HG02884 (cell line): ENCODE measurements at regions not wholly inside any gene's neighbourhood (a gene's known extent, or its start where the extent isn't known, plus 50 kb on each side); places are given as distances from the start of the nearest gene placed in this dataset.
"Not testable (repeated sequence)": the region's sequence is repeated elsewhere in the genome, so short reads cannot be mapped to it uniquely, and the experiment has no call there.

ENCODE experiments used
- ATAC-seq: cut with Tn5 transposase; IDR thresholded peaks from one replicate; pipeline ENCODE4 v1.9.1; 2021; ENCODE audit warnings: mild to moderate bottlenecking, moderate library complexity; ENCODE audit not compliant: unreplicated experiment

DNA sequence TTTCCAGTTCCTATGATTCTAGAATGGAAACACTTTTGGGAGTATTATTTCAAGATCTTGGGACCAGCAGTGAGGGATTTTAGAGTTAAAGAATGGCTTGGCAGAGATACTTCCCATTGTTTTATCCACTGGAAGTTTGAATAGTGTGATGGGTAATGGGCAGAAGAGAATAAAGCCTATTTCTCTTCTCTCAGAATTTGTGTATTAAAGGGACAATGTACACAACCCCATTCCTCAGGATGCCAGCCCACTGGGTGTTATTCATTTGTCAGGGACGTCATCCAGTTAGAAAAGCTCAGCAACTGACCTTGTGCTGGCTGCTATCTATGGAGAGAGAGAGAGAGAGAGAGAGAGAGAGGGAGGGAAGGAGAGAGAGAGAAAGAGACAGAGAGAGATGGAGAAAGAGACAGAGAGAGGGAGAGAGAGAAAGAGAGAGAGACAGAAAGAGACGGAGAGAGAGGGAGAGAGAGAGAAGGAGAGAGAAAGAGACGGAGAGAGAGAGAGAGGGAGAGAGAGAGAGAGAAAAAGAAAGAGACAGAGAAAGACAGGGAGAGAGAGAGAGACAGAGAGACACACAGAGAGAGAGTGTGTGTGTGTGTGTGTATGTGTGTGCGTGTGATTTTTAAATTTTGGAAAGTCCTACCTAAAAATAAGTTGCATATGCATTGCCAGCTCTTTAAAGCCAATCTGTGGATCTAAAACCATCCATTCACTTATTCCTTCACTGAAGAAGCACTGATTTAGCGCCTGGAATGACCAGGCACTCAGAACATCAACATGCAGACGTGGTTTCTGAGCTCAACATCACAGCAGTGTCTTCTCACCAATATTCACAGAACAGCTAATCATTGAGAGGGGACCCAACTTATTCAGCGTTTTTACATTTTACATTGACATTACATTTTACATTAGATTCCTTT lies 388.8 kb downstream of the THBS2 start:
- ATAC-seq: no peak

DNA sequence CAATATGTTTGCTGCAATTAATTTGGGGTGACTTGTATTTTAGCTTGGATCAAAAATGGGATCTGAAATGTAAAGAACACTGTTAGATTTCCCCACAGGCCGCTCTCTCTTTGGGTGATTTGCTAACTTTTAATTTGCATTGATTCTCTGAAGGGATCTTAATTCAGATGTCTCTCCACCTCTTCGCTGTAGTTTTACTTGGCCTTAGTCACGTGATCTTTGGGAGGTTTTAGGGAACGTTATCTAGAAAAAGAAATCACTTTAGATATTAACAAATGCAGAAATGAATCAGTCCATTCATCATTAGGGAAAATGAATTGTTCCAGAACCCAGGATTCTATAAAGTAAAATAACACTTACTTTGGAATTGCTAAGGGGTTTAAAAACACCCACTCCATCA lies 390.2 kb downstream of the THBS2 start:
- no peak for ATAC-seq

DNA sequence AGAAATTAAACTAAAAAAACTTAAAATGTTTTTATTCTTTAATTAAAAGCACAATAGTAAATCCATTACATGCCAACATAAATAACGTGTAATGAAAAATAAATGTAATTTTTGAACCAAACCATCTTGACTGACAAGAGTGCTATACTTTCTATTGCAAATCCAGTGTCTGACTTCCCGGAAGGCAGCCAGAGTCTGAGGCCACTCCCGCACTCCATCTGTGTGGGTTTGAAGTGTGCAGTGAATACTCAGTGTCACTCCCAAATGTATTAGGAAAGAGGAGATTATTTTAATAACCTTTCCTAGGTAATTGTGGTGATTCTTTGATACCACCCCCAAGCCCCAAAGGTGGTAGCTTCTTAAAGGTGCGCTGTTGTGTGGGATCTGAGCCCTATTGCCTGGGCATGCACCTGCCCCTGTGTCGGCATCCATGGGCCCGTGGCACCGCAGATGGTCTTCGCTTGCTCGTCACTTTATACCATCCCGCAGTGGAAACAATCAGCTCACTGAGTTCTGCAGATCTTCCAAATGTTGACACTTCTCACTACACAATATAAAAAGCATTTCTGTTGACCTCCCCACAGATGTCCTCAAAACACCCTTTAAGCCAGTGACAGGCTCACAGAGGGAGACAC lies 391.2 kb downstream of the THBS2 start:
- ATAC-seq: no peak

DNA sequence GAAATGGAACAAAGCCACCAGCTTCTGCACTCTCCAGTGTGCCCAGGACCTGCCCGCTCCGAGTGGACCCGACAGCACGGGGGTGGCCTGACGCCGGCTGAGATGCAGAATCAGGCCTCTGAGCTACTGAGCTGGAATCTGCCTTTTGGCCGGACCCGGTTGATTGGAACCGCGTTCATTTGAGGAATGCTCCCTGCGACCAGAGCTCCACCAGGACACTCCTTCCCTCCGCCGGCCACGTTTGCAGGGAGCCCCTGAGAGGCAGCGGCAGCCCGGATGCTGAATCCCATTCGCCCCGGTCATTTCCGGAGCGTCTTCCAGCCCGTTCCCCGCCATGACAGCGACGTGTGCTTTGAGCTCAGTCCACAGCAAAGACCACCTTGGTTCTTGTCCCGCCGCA lies 392.7 kb downstream of the THBS2 start:
- ATAC-seq: no peak

DNA sequence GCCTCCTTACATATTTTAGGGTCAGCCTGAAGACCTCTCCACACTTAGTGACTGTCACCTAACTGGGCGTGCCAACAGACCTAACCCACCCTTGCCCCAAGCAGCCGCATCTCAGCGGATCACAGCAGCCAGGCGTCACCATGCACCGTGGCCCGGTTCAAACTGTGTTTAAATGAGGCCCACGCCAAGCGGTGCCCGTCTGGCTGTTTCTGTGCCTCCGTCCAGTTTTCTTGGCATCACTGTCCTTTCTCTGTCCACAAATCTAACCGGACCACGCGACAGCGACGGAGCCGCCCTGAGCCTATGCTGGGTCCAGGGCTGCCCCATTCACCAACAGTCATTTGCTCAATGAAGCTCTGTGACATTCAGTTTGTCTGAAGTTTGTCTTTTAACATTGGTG lies 393.3 kb downstream of the THBS2 start:
- ATAC-seq: no peak

DNA sequence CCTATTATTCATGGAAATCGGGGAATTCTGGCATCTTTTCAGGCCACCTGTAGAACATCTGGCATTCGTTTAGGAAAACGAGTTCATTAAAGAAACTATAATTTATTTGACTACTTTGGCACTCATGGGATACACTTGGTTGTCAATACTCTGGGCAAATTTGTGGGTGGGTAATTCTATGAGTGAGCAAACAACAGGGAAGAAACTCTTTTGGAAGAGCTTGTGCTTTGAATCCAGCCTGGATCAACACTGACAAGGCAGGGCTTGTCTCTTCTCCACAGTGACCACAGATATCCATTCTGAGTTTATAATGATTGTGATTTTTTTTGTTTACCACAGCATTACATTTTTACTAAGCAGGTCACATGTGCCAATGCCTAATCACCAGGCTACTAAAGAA lies 394.7 kb downstream of the THBS2 start:
- no peak for ATAC-seq

DNA sequence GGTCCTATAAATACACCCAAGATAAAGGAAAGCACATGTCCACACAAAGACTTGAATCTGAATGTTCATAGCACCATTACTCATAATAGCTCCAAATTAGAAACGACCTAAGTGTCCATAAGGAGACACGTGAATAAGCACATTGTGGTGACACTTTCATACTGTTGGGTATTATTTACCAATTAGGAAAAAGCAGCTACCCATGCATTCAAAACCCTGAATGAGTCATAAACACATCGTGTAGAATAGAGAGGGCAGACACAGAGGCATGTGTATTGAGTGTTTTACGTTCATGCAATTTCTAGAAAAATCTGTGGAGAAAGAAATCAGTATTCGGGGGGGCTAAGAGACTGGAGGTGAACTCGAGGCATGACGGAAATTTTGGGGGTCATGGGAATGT lies 396.7 kb downstream of the THBS2 start:
- ATAC-seq: no peak

DNA sequence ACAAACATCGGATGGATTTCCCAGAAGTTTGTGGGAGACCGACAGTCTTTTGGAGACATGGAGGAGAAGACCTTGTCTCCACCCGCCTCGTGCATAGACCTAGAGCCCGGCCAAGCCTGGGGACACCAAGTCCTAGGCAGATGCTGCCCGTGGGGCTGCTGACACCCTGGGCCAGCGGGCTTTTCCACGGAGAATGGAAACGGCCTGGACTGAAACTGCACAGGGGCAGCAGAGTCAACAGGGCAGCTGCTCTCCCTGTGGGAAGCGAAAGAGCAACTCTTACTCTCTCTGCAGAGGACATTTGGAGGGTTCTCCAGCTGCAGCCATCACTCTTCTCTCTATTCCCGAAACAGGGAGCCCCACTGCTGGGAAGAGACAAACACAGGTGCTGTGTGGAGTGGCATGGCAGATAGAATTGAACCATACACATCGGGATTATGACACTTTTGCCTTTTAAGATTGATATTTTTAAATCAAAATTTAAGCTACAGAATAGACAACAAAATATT lies 401.2 kb downstream of the THBS2 start:
- ATAC-seq: no peak

DNA sequence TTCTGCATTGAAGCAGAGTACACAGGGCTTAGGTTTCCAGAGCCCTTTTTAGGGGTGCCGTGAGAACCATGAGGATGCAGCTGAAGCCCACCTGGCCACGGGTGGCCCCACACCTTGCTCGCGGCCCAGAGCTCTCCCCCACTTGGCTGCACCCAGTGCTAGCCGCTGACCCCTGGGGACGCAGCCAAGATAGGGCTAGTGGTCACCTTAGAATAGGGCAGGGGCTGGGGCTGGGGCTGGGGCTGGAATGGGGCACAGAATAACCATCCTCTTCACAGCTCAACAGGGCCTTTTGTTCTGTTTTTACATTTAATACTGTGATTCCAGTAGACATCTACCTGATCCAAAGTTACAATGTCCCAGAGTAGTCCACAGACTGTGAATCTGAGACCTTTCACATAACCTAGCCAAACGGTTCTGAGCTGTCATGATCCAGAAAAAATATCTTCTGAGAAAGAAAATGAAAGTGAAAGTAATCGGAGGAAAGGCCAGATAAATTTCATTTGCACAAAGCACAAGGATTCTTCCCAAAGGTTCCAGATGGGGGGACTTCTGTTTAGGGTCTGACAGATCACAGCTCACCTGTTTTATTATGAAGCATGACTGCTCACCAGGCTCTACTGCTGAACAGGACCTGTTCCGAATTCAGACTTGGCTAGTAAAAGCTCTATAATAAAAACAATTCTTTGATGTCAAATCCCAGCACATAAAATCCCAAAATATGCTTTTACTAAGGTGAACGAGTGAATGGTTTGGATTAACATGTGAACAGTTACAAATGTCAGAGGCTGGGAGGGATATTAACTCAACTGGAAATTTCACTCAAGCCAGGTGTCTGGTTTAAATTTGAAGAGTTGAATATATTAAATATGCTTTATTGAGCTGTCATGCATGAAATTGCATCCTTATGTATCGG lies 401.9 kb downstream of the THBS2 start:
- ATAC-seq: no peak

DNA sequence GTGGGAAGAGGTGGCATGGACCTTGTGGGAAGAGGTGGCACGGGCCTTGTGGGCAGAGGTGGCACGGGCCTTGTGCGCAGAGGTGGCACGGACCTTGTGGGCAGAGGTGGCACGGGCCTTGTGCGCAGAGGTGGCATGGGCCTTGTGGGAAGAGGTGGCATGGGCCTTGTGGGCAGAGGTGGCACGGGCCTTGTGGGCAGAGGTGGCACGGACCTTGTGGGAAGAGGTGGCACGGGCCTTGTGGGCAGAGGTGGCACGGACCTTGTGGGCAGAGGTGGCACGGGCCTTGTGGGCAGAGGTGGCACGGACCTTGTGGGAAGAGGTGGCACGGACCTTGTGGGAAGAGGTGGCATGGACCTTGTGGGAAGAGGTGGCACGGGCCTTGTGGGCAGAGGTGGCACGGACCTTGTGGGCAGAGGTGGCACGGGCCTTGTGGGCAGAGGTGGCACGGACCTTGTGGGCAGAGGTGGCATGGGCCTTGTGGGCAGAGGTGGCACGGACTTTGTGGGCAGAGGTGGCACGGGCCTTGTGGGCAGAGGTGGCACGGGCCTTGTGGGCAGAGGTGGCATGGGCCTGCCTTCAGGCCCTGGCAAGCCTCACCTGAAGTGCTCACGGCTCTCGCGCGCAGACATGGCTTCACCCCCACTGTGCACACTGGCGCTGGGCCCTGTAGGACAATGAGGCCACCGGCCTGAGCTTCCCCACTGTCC lies 403.5 kb downstream of the THBS2 start:
- ATAC-seq: not testable (repeated sequence)

DNA sequence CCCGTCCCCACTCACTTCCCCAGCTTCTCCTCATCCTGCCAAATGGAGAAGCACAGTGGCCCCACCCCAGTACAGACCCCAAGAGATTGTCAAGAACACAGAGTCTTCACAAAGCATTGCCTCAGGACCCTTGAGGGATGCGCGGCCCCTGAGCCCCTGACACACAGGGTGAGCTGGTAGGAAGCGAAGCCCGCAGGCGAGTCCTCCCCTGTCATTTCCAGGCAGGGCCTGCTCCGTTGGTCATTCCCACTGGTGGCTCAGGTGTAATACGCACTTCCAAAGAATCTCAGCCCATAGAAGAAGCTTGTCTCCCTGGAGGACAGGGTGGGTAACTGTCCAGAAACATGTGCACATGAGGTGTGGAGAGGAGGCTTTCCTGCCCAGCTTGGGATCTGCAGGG lies 404.2 kb downstream of the THBS2 start:
- no peak for ATAC-seq

DNA sequence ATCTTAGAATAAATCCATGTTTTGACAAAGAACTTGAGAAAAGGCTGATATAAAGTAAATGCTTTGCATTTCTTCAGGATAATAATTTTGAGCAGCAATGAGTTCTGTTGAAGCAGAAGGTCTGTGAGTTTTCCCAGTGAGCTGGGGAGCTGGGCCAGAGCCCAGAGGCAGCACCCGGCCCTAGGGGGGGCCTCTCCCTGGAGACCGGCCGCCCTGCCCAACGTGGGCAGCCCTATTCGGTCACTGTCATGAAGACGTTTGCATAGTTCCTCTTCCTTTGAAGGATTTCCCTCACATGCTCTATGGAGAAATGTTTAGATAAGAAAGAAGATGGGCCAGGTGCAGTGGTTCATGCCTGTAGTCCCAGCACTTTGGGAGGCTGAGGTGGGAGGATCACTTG lies 404.8 kb downstream of the THBS2 start:
- no peak for ATAC-seq

DNA sequence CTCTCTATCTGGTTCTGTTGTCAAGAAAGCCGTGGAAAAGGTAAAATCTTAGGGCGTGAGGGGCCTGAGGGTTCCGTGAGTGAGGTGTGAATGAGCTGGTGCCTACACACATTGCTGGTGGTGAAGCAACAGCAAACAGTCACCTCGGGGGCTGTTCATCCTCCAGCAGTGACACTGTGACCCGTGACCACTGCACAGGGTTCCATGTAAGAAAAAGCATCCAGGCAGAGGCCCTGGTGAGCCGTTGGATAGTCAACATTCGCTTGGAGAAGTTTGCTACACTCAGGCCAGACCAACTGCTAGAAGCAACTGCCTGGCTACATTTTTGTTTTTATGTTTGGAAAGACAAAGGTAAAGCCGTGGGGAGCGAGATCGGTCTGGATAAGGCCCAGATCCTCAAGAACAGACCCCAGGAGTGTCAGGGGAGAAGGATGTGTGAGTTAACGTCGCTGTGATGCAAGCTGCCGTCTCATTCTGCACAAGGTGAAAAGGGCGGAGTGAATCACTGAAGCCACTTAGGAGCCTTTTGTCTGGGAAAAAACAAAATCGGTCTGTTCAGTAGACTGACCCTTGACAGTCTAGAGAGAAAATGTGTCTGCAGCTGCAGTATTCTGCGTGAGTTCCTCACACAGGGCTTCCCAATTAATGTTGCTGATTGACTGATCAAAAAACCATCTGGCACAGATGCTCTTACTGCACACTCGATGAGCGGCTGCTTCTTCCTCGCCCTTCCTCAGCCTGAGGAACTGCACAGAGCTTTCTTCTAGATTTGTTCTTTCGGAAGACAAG lies 404.0 kb downstream of the SMOC2 start:
- no peak for ATAC-seq

DNA sequence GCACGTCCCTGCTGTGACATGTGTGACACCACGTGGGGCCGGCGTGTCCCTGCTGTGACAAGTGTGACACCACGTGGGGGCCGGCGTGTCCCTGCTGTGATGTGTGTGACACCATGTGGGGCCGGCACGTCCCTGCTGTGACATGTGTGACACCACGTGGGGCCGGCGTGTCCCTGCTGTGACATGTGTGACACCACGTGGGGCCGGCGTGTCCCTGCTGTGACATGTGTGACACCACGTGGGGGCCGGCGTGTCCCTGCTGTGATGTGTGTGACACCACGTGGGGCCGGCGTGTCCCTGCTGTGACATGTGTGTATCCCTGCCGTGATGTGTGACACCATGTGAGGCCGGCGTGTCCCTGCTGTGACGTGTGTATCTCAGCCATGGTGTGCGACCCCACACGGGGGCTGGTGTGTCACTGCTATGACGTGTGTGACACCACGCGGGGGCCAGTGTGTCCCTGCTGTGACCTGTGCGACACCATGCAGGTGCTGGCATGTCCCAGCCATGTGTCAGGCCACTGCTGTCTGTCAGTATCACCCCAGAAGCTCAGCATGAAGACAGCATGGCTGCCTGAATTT lies 401.7 kb downstream of the SMOC2 start:
- not testable (repeated sequence) for ATAC-seq

DNA sequence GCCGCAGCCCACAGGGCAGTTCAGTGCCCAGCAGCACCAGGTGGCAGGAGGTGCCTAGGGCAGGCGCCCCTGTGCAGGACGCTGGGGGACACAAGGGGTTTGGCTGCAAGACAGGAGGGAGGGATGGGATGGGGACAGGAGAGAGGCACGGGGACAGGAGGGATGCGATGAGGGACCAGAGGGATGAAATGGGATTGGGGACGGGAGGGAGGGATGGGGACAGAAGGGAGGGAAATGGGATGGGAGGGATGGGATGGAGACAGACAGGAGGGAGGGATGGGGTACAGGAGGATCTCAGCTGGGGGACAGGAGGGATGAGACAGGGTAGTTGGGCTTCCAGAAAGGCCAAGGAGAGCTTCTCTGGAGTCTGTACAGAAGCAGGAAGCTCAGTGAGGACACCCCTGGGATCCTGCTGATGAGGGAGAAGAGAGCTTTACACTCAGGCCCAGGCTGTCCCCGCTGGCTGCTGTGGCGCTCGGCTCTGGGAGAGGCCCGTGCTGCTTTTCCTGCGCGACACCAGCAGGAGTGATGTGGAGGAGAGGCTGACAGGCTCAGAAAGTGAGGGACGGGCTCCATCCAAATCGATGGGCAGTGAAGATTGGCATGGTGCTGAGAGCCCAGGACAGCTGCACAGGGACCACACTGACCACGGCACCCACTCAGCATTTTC lies 400.8 kb downstream of the SMOC2 start:
- no peak for ATAC-seq

DNA sequence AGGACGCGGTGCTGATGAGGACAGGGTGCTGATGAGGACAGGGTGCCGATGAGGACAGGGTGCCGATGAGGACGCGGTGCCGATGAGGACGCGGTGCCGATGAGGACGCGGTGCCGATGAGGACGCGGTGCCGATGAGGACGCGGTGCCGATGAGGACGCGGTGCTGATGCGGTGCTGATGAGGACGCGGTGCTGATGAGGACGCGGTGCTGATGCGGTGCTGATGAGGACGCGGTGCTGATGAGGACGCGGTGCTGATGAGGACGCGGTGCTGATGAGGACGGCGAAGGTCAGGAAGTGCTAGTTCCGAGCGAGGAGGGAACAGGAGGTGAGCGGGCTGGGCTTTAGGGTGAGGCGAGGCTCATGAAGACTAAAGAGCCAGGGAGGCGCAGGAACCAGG lies 399.9 kb downstream of the SMOC2 start:
- ATAC-seq: not testable (repeated sequence)

DNA sequence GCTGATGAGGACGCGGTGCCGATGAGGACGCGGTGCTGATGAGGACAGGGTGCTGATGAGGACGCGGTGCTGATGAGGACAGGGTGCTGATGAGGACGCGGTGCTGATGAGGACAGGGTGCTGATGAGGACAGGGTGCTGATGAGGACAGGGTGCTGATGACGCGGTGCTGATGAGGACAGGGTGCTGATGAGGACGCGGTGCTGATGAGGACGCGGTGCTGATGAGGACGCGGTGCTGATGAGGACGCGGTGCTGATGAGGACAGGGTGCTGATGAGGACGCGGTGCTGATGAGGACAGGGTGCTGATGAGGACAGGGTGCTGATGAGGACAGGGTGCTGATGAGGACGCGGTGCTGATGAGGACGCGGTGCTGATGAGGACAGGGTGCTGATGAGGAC lies 399.3 kb downstream of the SMOC2 start:
- not testable (repeated sequence) for ATAC-seq

DNA sequence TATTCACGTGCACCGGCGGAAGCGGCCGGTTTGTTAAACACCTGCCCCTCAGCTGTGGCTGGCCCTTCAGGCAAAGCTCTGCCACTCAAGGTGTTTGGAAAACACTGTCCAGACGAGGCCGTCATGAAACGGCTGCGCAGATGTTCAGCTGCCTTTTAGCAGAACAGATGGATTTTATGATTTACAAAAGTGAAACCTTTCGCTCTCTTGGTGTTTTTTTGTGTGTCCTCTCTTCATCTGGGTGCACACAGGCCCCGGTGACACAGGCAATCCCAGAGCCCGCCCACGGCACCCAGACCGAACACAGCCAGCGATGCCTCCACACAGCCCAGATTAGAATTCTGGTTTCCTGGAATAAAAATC lies 397.0 kb downstream of the SMOC2 start:
- ATAC-seq: no peak
